ENCODE measurements at regions not wholly inside any gene's neighbourhood (a gene's known extent, or its start where the extent isn't known, plus 50 kb on each side); places are given as distances from the start of the nearest gene placed in this dataset.

GRCh38 chr13:107347641-107348369 is 779.9 kb upstream of the ARGLU1 start:
- Histone ChIP-seq H3K79me2 (replicated peaks; ENCODE audit: insufficient read depth, low read length) (peaks cover 13% of the 10 kb centered on the region), H3K4me2 (ENCODE audit: low read length) (no peak overlapping the region)
- TF ChIP-seq CTCF (IDR thresholded peaks at IDR 0.05; ENCODE audit: poor library complexity, severe bottlenecking): no peak
- TF ChIP-seq TAF1 (IDR thresholded peaks at IDR 0.05; ENCODE audit: low read depth): no peak
- no peak for TF ChIP-seq SMC3 (conservative IDR thresholded peaks at IDR 0.05; ENCODE audit: poor library complexity)
- no peak for TF ChIP-seq POLR2AphosphoS5 (IDR thresholded peaks at IDR 0.05)
- no peak for TF ChIP-seq EP300 (conservative IDR thresholded peaks at IDR 0.05; ENCODE audit: poor library complexity, severe bottlenecking)
- no peak for TF ChIP-seq EZH2 (IDR thresholded peaks at IDR 0.05; ENCODE audit: borderline replicate concordance, insufficient read depth, low read length, poor library complexity, severe bottlenecking)
- no peak for TF ChIP-seq RAD21 (conservative IDR thresholded peaks at IDR 0.05)
- no peak for TF ChIP-seq MXI1 (conservative IDR thresholded peaks at IDR 0.05; ENCODE audit: poor library complexity, severe bottlenecking)
- TF ChIP-seq REST (IDR thresholded peaks at IDR 0.05; ENCODE audit: borderline replicate concordance): no peak

DNA sequence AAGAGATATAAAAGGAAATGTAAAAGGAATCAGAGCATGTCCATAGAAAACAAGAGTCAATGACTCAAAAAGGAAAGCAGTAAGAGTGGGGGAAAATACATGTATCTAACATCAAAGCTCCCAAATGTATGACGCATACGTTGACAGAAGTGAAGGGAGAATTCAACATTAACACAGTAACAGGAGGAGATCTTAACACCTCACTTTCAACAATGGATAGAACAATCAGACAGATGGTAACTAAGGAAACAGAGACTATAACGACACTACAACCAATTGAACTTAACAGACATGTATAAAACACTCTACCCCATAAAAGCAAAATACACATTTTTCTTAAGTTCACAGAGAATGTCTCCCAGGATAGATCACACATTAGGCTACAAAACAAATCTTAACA is 774.8 kb upstream of the ARGLU1 start:
- Histone ChIP-seq H3K4me2 (ENCODE audit: low read length) (no peak overlapping the region), H4K20me1 (ENCODE audit: insufficient read depth) (no peaks in the 10 kb centered on the region), H3K36me3 (ENCODE audit: insufficient read depth, low read length) (no peaks in the 10 kb centered on the region), H3K79me2 (replicated peaks; ENCODE audit: insufficient read depth, low read length) (peaks cover 13% of the 10 kb centered on the region), H3K27me3 (ENCODE audit: insufficient read depth, low read depth, low read length) (no peaks in the 10 kb centered on the region), H3K9me3 (ENCODE audit: low read length) (no peaks in the 10 kb centered on the region), H3K9me2 (ENCODE audit: insufficient read depth, low read length) (no peaks in the 10 kb centered on the region), H3K9ac (ENCODE audit: low read length) (no peak overlapping the region), H3K4me3 (ENCODE audit: low read length) (peak overlapping the region; percentile 6), H2AFZ (ENCODE audit: low read depth, low read length) (no peak overlapping the region), H3K27ac (ENCODE audit: low read length) (peak overlapping the region; percentile 4), H3F3A (ENCODE audit: insufficient read depth, low read length, poor library complexity, severe bottlenecking) (no peaks in the 10 kb centered on the region)
- TF ChIP-seq EP300 (conservative IDR thresholded peaks at IDR 0.05; ENCODE audit: poor library complexity, severe bottlenecking): peak; percentile 64
- TF ChIP-seq REST (IDR thresholded peaks at IDR 0.05; ENCODE audit: borderline replicate concordance): no peak
- no peak for TF ChIP-seq MXI1 (conservative IDR thresholded peaks at IDR 0.05; ENCODE audit: poor library complexity, severe bottlenecking)
- TF ChIP-seq RAD21 (conservative IDR thresholded peaks at IDR 0.05): no peak
- no peak for TF ChIP-seq EZH2 (IDR thresholded peaks at IDR 0.05; ENCODE audit: borderline replicate concordance, insufficient read depth, low read length, poor library complexity, severe bottlenecking)
- no peak for TF ChIP-seq CTCF (IDR thresholded peaks at IDR 0.05; ENCODE audit: poor library complexity, severe bottlenecking)
- TF ChIP-seq POLR2AphosphoS5 (IDR thresholded peaks at IDR 0.05): peak; percentile 53
- TF ChIP-seq SMC3 (conservative IDR thresholded peaks at IDR 0.05; ENCODE audit: poor library complexity): no peak
- no peak for TF ChIP-seq TAF1 (IDR thresholded peaks at IDR 0.05; ENCODE audit: low read depth)

More at GRCh38 chr13:107347641-107348369, 779.9 kb upstream of the ARGLU1 start:
- no peaks in the 10 kb centered on the region for H4K20me1 ChIP-seq (ENCODE audit: insufficient read depth)
- H3K36me3 ChIP-seq (ENCODE audit: insufficient read depth, low read length): no peaks in the 10 kb centered on the region
- no peaks in the 10 kb centered on the region for H3F3A ChIP-seq (ENCODE audit: insufficient read depth, low read length, poor library complexity, severe bottlenecking)
- no peak overlapping the region for H3K9ac ChIP-seq (ENCODE audit: low read length)
- H3K27me3 ChIP-seq (ENCODE audit: insufficient read depth, low read depth, low read length): no peaks in the 10 kb centered on the region
- H2AFZ ChIP-seq (ENCODE audit: low read depth, low read length): no peak overlapping the region
- H3K9me3 ChIP-seq (ENCODE audit: low read length): no peaks in the 10 kb centered on the region
- no peak overlapping the region for H3K27ac ChIP-seq (ENCODE audit: low read length)
- no peaks in the 10 kb centered on the region for H3K9me2 ChIP-seq (ENCODE audit: insufficient read depth, low read length)
- H3K4me3 ChIP-seq (ENCODE audit: low read length): no peak overlapping the region

Data from neural cell (in vitro differentiated cells).